ENCODE measurements at regions not wholly inside any gene's neighbourhood (a gene's known extent, or its start where the extent isn't known, plus 50 kb on each side); places are given as distances from the start of the nearest gene placed in this dataset.
"Not testable (repeated sequence)": the region's sequence is repeated elsewhere in the genome, so short reads cannot be mapped to it uniquely, and the experiment has no call there.

DNA sequence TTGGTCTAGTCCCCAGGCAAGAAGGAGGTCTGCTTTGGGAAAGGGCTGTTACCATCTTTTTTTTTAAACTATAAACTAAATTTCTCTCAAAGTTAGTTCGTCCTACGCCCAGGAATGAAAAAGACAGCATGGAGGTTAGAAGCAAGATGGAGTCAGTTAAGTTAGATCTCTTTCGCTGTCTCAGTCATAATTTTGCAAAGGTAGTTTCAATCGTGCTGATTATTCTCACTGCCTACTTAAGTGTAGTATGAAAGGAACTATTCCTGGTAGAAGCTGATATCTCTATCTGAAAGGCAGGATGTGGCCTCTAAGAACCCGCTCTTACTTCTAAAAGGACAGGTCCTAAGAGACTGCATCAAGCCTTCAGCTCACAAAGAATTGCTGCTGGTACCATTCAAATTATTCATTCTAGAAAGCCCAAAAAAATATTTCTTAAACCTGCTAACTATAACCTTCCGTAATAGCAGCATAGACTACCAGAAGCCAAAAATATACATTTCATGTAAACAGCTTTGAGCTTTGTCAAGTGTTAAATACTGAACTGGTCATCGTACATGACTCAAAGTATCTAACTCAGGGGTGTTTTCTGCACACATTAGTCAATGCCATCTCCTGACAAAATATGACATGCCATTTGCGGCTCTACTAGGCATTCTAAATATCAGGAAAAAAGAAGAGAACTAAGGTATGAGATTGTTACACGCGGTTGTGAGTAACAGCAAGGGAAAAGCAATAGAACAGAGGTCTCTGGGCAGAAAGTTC lies 96.0 kb upstream of the CCDC80 start:
- no peak for DNase-seq (ENCODE audit: low spot score)

DNA sequence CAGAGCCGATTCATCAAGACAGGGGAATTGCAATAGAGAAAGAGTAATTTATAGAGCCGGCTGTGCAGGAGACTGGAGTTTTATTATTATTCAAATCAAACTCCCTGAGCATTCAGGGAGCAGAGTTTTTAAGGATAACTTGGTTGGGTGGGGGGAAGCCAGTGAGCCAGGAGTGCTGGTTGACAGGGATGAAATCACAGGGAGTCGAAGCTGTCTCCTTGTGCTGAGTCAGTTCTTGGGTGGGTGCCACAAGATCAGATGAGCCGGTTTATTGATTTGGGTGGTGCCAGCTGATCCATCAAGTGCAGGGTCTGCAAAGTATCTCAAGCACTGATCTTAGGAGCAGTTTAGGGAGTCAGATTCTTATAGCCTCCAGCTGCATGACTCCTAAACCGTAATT lies 95.4 kb upstream of the CCDC80 start:
- no peak for DNase-seq (ENCODE audit: low spot score)

DNA sequence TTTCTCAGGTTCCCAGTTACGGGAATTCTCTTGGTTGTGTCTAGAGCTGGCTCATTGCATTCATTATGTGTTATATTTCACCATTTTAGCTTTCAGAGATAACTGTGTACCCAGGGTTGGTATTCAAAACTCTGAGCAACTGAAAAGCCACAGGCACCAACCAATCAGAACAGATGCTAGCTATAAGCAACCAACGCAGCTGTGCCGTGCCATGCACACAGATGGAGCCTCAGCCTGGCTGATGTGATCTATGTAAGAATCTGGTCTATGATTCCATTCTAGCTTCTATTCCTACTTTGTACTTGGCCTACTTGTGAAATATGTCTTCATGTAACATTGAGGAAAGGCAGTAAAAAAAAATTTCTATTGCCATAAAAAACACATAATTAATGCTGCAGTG lies 95.0 kb upstream of the CCDC80 start:
- no peak for DNase-seq (ENCODE audit: low spot score)

DNA sequence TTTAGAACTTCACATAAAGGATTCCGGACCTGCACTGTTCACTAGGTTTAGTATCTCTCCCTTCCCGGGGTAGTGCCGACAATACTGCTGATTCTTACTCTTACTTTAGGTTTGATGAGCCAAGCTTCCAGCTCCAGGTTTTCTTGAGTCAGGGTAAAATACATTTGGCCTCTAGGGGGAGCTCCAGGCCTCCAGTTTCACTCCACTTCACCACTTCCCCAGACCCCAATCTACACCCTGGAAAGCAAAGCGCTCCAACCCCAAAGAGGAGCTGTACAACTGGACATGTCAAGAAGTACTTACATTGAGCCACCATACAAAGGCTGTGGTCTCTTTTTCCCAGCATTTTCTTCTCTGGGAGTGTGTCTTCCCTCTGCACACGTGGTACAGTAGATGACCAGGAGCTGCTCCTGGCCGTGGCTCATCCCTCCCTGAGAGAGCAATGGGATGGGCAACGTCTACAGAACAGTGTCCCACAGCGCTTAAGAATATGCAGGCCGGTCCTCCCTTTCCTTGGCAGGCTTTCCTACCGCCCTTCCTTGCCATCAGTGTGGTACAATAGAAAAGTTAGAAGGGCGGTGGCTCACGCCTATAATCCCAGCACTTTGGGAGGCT lies 93.9 kb upstream of the CCDC80 start:
- DNase-seq (ENCODE audit: low spot score): peak; percentile 55

DNA sequence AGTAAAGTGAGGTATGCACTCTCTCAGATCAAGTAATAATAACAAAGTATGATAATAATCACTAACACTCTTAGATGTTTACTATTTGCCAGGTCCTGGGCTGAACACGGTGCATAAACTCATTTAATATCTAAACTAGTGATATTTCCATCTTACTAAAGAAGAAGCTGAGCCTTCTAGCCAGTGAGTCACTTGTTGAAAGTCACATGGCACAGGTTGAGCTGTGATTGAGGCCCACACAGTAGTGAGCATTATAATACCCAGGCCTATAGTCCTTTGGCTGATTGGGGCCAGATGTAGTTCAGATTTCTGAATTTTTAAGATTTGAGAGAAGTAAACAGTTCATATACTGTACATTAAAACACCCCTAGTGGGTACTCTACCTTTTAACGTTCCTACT lies 93.2 kb upstream of the CCDC80 start:
- no peak for DNase-seq (ENCODE audit: low spot score)

DNA sequence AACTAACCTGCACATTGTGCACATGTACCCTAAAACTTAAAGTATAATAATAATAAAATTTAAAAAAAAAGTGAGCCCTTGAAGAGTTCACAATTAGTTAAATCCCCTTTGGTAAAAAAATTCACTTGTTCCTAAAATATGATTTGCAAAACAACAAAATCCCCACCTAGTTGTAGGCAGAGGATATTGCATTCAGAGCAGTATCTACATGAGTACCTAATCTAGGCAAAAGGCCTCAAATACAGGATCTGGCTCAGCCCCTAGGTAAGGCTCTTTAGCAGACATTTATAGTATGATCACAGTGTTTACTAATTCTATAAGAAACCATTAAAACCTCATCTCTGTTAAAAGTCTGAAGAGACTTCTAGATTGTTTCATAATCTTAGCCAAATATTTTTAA lies 89.3 kb upstream of the CCDC80 start:
- no peak for DNase-seq (ENCODE audit: low spot score)

DNA sequence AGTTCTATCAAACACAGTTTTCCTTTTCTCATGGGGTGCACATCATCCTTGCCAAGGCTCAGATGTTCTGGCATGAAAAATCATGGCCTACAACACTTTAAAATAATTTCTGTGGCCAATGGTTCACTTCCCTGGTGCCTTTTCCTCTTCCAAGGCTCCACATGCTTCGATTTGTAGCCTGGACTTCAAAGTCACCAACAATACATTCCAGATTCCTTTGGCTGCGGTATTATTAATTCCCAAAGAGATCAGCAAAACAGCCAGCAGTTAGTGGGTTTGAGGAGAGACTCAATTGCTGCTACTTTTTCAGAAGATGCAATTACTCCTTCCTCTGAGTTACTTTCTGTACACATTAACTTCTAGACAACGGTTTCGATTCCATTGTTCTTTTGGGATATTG lies 80.3 kb upstream of the CCDC80 start:
- DNase-seq (ENCODE audit: low spot score): no peak

DNA sequence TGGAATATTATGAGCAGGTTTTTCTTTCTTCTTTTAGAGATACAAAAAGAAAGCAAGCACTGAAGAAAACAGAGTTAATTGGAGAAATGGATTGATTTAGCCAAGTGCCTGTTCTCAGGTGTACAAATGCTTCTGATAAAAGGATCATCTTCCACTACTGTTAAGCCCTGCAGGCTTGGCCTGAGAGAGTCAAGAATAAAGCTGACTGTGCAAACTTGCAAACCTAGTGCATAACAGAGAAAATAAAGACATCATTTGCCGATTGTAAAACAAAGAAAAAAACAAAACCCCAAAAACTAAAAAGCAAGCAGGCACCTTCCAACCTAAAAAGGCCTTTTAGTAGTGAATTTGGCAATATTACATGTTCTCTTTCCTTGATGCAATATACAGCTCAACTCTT lies 78.0 kb upstream of the CCDC80 start:
- no peak for DNase-seq (ENCODE audit: low spot score)

DNA sequence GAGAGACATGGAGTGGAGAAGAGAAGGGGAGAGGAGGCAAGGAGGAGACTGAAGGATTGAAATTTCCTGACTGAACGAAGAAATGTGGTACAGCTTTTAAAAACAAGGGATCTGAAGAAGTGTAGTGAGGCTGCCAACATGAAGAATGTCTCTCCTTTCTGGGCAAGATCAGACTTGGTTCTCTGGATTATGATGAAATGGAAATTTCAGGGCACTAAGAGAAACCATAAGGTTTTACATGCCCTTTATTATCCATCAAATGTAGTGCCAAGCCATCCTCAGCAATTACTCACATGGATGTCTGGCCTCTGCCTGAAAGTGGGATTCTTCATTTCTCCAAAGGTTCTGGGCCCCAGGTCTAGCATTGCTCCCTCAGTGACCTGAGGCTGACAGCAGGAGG lies 77.6 kb upstream of the CCDC80 start:
- DNase-seq (ENCODE audit: low spot score): no peak

DNA sequence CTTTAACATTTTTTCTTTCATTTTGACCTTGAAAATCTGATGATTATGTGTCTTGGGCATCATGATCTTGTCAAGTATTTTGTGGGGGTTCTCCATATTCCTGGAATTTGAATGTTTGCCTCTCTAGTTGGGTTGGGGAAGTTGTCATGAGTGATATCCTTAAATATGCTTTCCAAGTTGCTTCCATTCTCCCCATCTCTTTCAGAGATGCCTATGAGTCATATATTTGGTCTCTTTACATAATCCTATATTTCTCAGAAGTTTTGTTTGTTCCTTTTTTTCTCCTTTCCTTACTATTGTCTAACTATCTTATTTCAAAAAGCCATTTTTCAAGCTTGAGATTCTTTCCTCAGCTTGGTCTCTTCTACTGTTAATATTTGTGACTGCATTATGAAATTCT lies 69.0 kb upstream of the CCDC80 start:
- DNase-seq (ENCODE audit: low spot score): no peak

DNA sequence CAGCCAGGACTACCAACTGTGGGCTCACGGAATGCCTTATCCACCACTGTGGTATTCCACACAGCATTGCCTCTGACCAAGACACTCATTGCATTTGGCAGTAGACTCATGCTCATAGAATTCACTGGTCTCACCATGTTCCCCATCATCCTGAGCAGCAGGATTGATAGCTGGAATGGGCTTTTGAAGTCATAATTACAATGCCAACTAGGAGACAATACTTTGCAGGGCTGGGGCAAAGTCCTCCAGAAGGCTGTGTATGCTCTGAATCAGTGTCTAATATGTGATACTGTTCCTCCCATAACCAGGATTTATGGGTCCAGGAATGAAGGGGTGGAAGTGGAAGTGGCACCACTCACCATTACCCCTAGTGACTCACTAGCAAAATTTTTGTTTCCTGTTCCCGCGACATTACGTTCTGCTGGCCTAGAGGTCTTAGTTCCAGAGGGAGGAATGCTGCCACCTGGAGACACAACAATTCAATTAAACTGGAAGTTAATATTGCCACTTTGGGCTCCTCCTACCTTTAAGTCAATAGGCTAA lies 58.6 kb upstream of the CCDC80 start:
- DNase-seq (ENCODE audit: low spot score): no peak

DNA sequence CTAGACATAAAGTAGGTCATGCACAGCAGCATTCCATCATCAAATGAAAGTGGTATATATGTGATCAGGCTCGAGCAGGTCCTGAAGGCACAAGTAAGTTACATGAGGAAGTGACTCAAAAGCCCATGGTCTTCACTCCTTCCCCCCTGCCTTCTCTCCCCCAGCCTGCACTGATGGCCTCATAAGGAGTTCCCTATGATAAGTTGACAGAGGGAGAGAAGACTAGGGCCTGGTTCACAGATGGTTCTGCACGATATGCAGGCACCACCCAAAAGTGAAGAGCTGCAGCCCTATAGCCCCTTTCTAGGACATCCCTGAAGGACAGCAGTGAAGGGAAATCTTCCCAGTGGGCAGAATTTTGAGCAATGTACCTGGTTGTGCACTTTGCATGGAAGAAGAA lies 57.5 kb upstream of the CCDC80 start:
- peak; percentile 4 for DNase-seq (ENCODE audit: low spot score)

DNA sequence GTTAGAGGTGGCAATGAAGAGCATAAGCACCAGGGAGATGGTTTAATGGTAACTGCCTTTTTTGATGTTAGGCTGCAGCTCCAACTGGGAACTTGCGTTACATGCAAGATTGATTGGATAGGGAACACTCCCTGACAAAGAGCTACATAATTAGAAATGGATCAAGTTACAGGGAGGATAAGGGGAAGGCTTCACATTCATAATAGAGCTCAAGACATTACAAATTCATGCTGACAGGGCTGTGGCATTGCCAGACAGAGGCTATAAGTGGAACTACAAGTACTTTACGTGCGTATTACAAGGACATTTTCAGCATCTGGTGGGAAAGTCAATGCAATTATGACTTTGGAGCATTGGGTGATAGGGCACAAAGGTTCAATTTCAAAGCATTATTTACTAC lies 55.3 kb upstream of the CCDC80 start:
- DNase-seq (ENCODE audit: low spot score): not testable (repeated sequence)

DNA sequence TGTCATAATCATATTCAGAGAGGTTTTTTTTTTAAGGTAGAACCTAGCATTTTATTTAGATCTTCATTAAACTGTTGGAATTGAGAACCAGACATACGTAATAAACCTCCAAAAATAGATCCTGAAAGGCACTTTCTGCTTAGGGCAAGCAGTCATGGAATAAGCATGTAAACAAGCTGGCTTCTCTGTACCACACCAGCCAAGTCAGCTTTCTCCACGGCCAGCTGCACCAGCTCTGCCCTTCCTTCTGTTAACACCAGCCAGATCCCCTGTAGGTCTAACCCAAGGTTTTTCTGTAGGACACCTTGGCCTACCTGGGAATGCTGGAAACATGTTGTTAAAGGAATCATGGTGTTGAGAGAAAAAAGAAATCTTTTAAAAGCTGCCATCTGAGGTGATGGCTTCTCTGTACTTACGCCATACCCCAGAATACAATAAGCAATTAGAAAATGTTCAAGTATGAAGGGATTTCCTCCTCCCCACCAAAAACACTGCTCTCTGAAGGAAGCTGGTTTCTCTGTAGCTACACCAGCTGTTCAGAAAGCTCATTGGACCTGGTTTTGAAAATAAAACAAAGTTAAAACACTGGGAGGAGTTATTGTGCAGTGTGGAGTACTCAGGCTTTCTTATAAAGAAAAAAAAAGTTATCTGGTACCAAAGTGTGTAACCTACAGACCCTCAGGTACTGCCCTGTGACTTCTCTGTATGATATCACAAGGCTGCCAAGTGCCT lies 54.6 kb upstream of the CCDC80 start:
- not testable (repeated sequence) for DNase-seq (ENCODE audit: low spot score)

DNA sequence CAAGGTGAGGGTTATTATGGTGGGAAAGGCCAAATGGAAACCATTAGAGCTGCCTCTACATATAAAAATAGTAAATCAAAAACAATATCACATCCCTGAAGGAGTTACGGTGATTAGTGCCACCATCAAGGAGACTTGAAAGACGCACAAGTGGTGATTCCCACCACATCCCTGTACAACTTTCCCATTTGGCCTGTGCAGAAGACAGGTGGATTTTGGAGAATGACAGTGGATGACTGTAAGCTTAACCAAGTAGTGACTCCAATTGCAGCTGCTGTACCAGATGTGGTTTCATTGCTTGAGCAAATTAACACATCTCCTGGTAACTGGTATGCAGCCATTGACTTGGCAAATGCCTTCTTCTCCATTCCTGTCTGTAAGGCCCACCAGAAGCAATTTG lies 54.0 kb upstream of the CCDC80 start:
- not testable (repeated sequence) for DNase-seq (ENCODE audit: low spot score)

DNA sequence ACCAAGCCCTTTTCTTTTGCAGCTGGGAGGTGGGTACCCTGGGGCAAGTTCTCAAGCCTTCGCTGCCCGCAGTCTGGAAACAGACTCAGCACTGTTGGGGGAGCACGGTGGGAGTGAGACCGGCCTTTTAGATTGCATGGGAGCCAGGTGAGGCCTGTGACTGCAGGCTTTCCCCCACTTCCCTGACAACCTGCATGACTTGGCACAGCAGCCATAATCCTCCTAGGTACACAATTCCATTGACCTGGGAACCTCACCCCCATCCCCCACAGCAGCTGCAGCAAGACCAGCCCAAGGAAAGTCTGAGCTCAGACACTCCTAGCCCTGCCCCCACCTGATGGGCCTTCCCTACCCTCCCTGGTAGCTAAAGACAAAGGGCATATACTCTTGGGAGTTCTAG lies 52.2 kb upstream of the CCDC80 start:
- no peak for DNase-seq (ENCODE audit: low spot score)

All from hematopoietic multipotent progenitor cell treated with erythropoietin and hydrocortisone succinate and interleukin-3 and kit ligand, for 15 days (in vitro differentiated cells).